C4-2B (cell line): ENCODE measurements at regions not wholly inside any gene's neighbourhood (a gene's known extent, or its start where the extent isn't known, plus 50 kb on each side); places are given as distances from the start of the nearest gene placed in this dataset.

Experiments used
- CTCF ChIP-seq: fragments of 450-650 bp; conservative IDR thresholded peaks from 2 replicates; pipeline ENCODE4 v1.5.1; 2017; ENCODE audit warnings: mild to moderate bottlenecking
- ZFX ChIP-seq: fragments of 450-650 bp; IDR thresholded peaks from 2 replicates; pipeline ENCODE4 v1.6.1; 2017

DNA sequence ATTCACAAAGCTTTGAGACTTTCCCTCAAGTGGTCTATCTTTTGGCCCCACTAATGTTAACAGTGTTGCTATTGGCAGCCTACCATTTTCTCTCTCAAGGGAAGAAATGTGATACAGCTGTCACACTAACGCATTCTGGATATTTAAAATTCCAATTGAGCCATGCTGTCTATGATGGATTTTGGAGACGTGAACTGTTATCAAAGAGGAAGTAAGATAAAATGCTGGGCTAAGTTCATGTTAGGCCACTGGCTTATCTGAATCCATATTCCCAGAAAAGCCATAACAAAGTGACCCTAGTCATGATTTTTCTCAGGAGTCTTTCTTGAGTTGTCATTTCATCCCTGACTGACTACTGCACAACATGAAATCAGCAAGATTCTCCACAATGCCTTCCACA lies 200.2 kb downstream of the PHLDA1 start:
- TF ChIP-seq CTCF (no peak), ZFX (no peak)
